NT2/D1 (cell line): ENCODE measurements at regions not wholly inside any gene's neighbourhood (a gene's known extent, or its start where the extent isn't known, plus 50 kb on each side); places are given as distances from the start of the nearest gene placed in this dataset.

Experiments used
- SUZ12 ChIP-seq: IDR thresholded peaks from 2 replicates; pipeline ENCODE4 v1.6.1; 2011; ENCODE audit not compliant: insufficient read length, insufficient read depth; ENCODE audit errors: extremely low read depth
- YY1 ChIP-seq: IDR thresholded peaks from 2 replicates; pipeline ENCODE4 v1.6.1; 2011; ENCODE audit not compliant: insufficient read length, insufficient read depth

DNA sequence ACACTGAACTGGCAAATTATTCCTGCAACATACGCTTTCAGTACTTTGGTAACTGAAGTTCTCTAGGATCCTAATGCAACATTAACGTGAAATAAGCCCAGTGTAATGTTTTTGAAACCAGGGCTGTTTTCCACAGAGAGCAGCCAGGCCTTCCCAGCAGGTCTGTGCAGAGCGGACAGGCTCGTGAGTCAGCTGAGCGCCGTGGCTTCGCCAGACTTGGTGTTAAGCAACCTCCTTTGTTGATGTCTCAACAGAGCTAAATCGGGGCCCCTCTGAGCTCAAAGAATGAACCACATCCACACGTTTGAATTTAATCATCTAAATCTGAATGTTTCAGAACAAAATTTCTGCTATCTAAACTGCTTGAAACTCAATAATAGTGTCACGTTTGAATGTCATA lies 181.8 kb upstream of the FMN2 start:
- no peak for TF ChIP-seq SUZ12
- TF ChIP-seq YY1 = no peak
